Spinal cord (tissue), 9 donors: ENCODE measurements at regions not wholly inside any gene's neighbourhood (a gene's known extent, or its start where the extent isn't known, plus 50 kb on each side); places are given as distances from the start of the nearest gene placed in this dataset.

ENCODE experiments used
- DNase-seq, 6 donors: peaks; one replicate each; pipeline versions ENCODE4 v3.0.0 to v3.0.0-alpha.2; 2013 to 2015; ENCODE audit warnings: low spot score in 6 of 6, low read depth in 4 of 6
- H3K27ac ChIP-seq: one replicate; pipeline ENCODE4 v1.5.1; 2013; ENCODE audit warnings: low read depth, low read length, control low read depth
- H3K27me3 ChIP-seq: one replicate; pipeline ENCODE4 v1.6.1; 2013; ENCODE audit warnings: low read length; ENCODE audit not compliant: control insufficient read depth, insufficient read depth
- H3K36me3 ChIP-seq: one replicate; pipeline ENCODE4 v1.6.1; 2013; ENCODE audit warnings: low read length; ENCODE audit not compliant: control insufficient read depth, insufficient read depth
- H3K4me1 ChIP-seq: one replicate; pipeline ENCODE4 v1.6.1; 2013; ENCODE audit warnings: low read length; ENCODE audit not compliant: control insufficient read depth, insufficient read depth
- H3K4me3 ChIP-seq: one replicate; pipeline ENCODE4 v1.5.1; 2013; ENCODE audit warnings: low read depth, low read length, control low read depth
- H3K9me3 ChIP-seq: one replicate; pipeline ENCODE4 v1.6.1; 2013; ENCODE audit warnings: low read length; ENCODE audit not compliant: control insufficient read depth, insufficient read depth
- WGBS: methylation state at CpG from one replicate; pipeline ENCODE4 v1.1.5; 2013; ENCODE audit warnings: missing lambda C conversion rate; ENCODE audit not compliant: insufficient coverage; 5-methylcytosine and 5-hydroxymethylcytosine counted together
- donor health status: healthy.

DNA sequence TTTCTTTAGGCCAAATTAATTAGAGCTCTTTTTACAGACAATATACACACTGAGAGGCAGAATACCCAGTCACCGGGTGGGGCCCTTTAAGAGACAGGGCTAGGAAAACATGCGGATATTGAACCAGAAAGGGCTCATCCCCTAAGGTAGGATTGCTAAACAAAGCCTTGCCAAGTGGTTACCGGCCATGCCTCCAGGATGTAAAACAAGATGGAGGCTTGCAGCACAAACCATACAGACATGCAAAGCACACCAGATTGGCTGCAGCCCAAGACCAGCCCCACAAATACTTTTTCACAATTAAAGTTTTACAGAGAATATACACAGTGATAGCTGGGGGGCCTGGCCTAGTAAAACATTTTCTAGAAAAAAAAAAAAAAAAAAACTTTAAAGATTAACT lies 210.0 kb downstream of the KLHL4 start:
- H3K27me3 ChIP-seq, result no peaks in the 10 kb centered on the region
- no peaks in the 10 kb centered on the region for H3K9me3 ChIP-seq
- no peak overlapping the region for H3K27ac ChIP-seq
- H3K36me3 ChIP-seq, result no peaks in the 10 kb centered on the region
- H3K4me3 ChIP-seq, result no peak overlapping the region
- DNase-seq, result no peak
- 50% methylated on average over 3 of the region's 3 CpGs for WGBS
- H3K4me1 ChIP-seq, result no peaks in the 10 kb centered on the region

DNA sequence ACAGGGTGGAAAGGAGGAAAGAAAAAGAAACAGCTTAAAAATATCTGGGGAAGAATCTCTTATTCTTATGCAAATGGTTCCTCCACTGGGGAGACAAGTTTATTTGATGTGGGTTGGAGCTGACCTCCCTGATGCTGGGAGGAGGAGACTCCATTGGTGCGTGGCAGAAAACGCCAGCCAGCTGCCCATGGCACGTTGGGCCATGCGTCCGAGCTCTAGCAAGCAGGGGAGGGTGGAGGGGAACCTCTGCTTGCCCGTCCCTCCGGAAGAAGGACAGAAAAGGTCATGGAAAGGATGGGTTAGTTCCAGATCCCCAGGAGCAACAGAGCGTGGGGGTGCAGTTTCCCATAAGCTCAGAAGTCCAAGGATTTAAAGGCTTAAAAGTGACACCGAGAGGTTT lies 210.4 kb downstream of the KLHL4 start:
- no peak overlapping the region for H3K4me3 ChIP-seq
- H3K9me3 ChIP-seq, result no peaks in the 10 kb centered on the region
- WGBS, result 74% methylated on average over 9 of the region's 9 CpGs
- H3K27me3 ChIP-seq, result no peaks in the 10 kb centered on the region
- DNase-seq, result no peak
- no peaks in the 10 kb centered on the region for H3K36me3 ChIP-seq
- H3K4me1 ChIP-seq, result no peaks in the 10 kb centered on the region
- no peak overlapping the region for H3K27ac ChIP-seq

DNA sequence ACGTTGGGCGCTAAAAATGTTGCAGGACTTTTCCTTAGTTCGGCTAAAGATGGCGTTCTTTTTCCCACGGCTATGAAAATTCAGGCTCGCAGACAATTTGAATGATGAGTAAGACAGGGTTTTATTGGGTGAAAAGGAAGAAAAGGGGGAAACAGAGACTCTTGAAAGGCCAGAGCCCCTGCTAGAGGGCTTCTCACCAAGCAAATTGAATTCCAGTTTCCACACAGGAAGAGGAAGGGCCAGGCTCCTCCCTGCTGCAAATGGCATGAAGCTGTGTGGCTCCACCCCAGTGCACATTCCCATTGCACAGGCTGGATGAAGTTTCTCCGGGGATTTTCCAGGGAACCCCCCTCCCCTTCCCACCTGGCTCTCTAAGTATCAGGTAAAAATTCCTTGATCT lies 210.9 kb downstream of the KLHL4 start:
- WGBS, result 85% methylated on average over 6 of the region's 7 CpGs
- DNase-seq, result no peak
- Histone ChIP-seq H3K9me3 (no peaks in the 10 kb centered on the region), H3K4me1 (no peaks in the 10 kb centered on the region), H3K4me3 (no peak overlapping the region), H3K27ac (no peak overlapping the region), H3K27me3 (no peaks in the 10 kb centered on the region), H3K36me3 (no peaks in the 10 kb centered on the region)

DNA sequence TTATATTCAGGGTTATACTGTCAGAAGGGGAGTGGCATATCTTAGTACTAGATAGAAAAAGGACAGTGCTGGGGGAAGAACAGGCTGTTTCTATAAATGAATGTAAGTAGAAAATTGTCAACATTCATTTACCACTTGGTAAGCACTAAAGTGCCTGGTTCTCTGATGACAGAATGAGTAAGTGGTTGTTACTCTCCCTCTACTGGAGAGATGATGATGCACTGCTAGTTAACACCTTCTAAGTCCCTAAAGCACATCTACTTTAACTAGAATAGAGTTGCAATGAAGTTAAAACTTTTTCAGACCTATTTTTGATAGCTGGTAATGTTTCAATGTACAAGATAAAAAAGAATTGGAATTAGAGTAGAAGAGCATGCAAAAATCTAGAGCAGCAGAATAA lies 214.5 kb downstream of the KLHL4 start:
- DNase-seq, result no peak
- Histone ChIP-seq H3K27me3 (no peaks in the 10 kb centered on the region), H3K36me3 (no peaks in the 10 kb centered on the region), H3K27ac (no peak overlapping the region), H3K4me1 (no peaks in the 10 kb centered on the region), H3K4me3 (no peak overlapping the region), H3K9me3 (no peaks in the 10 kb centered on the region)

DNA sequence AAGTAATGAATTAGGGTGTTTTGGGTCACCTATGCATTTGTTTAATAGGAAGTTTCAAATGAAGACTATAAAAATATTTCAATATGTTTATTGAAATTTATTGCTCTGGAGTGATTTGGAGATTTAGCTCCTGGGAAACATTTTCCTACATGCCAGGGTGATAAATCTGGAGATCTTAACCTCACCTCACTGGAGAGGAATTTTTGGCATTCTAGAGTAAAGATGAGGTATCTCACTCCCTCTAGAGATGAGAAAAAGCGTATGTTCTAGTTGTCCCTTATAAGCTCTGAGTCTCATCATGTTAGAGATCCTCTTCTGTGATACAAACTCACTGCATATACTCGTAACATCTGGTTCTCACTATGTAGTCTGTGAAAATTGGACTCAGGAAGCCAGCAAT lies 219.0 kb downstream of the KLHL4 start:
- Histone ChIP-seq H3K27ac (no peak overlapping the region), H3K4me3 (no peak overlapping the region), H3K27me3 (no peaks in the 10 kb centered on the region), H3K9me3 (no peaks in the 10 kb centered on the region), H3K4me1 (no peaks in the 10 kb centered on the region), H3K36me3 (no peaks in the 10 kb centered on the region)
- no CpG with 5 or more reads among the region's 2 CpGs for WGBS
- DNase-seq, result no peak

DNA sequence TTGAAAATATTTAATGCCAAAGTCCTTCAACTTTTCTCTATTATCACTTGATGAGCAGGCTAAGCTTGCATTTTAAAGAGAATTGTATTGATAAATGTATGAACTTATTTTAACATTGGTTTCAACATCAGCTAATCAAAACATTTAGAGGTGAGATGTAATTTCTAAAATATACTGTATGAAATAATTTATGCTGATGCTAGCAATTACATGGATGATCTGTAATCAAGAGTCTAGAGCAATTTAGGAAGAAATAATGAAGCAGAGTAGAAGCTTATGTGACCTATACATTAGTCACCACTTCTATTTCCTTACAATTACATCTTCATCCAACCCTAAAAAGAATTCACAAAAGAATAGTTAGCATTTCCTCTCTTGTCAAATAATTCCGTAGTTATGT lies 226.8 kb downstream of the KLHL4 start:
- Histone ChIP-seq H3K4me1 (no peaks in the 10 kb centered on the region), H3K4me3 (no peak overlapping the region), H3K27ac (no peak overlapping the region), H3K9me3 (no peaks in the 10 kb centered on the region), H3K36me3 (no peaks in the 10 kb centered on the region), H3K27me3 (no peaks in the 10 kb centered on the region)
- DNase-seq, result no peak
- no CpG with 5 or more reads among the region's 1 CpG for WGBS

DNA sequence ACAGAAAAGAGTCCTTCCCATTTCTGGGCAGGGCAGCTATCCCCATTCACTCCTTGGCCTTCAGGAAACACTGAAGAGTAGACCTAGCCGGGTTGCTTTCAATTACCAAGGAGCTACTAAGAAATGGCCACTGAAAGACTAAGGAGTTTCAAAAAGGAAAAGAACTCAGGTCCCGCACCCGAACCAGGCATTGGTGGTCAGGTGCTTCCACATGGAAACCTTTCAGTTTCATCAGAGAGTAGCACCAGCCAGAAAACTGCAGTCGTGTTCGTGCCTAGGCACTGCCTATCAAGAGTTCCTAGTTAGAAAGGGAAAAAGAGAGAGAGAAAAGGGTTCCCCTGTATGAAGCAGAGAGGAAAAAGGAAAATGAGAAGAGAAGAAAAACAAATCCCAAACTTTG lies 237.9 kb downstream of the KLHL4 start:
- WGBS, result 81% methylated on average over 5 of the region's 5 CpGs
- Histone ChIP-seq H3K27ac (no peak overlapping the region), H3K36me3 (no peaks in the 10 kb centered on the region), H3K9me3 (no peaks in the 10 kb centered on the region), H3K27me3 (no peaks in the 10 kb centered on the region), H3K4me1 (no peaks in the 10 kb centered on the region), H3K4me3 (no peak overlapping the region)
- DNase-seq, result no peak

DNA sequence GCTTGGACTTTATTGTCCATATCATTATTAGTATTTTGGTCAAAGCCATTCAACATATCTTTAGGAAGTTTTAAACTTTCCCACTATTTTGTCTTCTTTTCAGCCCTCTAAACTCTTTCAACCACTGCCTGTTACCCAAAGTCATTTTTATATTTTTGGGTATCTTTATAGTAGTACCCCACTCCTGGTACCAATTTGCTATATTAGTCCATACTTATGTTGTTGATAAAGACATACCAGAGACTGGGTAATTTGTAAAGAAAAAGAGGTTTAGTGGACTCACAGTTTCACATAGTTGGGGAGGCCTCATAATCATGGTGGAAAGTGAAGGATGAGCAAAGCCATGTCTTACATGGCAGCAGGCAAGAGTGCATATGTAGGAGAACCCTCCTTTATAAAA lies 271.4 kb downstream of the KLHL4 start:
- H3K4me3 ChIP-seq, result no peak overlapping the region

DNA sequence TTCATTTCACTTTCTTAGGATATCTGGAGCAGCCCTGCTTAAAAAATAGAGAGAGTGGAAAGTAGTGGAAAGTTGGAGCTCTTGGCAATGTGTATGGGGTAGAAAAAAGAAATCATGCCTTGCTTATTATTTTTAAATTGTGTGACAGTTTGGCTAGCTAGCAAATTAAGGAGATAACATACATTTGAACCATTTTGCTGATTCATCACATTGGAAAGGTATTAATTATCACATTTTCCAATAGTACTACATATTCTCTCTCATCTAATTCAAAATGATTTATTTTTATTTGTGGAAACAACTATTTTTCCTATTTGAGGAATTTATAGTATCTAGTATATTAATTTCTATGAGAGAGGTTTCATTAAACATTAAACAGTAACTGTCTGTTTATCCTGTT lies 280.4 kb downstream of the KLHL4 start:
- H3K27me3 ChIP-seq, result no peaks in the 10 kb centered on the region
- H3K9me3 ChIP-seq, result no peaks in the 10 kb centered on the region
- H3K27ac ChIP-seq, result no peak overlapping the region
- no peak for DNase-seq
- no peaks in the 10 kb centered on the region for H3K4me1 ChIP-seq
- H3K36me3 ChIP-seq, result no peaks in the 10 kb centered on the region
- no peak overlapping the region for H3K4me3 ChIP-seq

More for the DNA sequence above, 271.4 kb downstream of the KLHL4 start:
- peaks cover 3% of the 10 kb centered on the region for H3K9me3 ChIP-seq
- no peak overlapping the region for H3K27ac ChIP-seq
- H3K27me3 ChIP-seq, result no peaks in the 10 kb centered on the region
- no peak for DNase-seq
- H3K36me3 ChIP-seq, result no peaks in the 10 kb centered on the region
- no peaks in the 10 kb centered on the region for H3K4me1 ChIP-seq

DNA sequence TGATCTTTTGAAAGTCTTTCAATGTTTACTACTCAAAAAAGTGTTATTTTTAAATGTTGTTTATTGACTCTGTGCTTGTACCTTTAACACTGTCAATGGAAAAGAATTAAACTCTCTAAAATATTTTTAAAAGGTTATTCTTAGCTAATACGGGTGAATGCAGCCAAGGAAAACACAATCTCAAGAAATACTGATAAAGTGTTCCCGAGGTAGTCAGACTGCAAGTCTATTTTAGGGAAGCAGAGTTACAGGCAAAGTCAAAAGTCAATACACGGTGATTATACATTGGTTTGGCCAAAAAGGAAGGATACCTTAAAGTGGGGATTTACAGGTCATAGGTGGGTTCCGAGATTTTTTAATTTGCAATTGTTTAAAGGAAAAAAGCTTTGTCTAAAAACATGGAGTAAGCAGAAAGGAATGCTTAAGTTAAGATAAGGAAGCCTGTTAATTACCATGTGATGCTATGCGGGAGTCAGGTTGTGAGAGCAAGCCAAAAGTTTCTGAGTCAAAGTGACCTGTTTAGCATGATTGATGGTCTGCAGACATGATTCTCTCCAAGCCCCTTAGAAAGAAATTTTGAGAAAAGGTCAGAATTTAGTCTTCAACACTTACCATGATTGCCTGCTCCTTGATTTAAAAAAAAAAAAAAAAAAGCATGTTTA lies 288.4 kb downstream of the KLHL4 start:
- DNase-seq, result no peak
- H3K4me3 ChIP-seq, result no peak overlapping the region
- no peaks in the 10 kb centered on the region for H3K36me3 ChIP-seq
- 79% methylated on average over 4 of the region's 5 CpGs for WGBS
- H3K27ac ChIP-seq, result no peak overlapping the region
- no peaks in the 10 kb centered on the region for H3K27me3 ChIP-seq
- no peaks in the 10 kb centered on the region for H3K9me3 ChIP-seq
- H3K4me1 ChIP-seq, result no peaks in the 10 kb centered on the region
